PC-9 (cell line): ENCODE measurements at regions not wholly inside any gene's neighbourhood (a gene's known extent, or its start where the extent isn't known, plus 50 kb on each side); places are given as distances from the start of the nearest gene placed in this dataset.

ENCODE experiments used
- CTCF ChIP-seq: fragments of 200-600 bp; sonication (generic); conservative IDR thresholded peaks from 2 replicates; pipeline ENCODE4 v1.6.1; 2017; ENCODE audit warnings: mixed run types, antibody characterized with exemption, mild to moderate bottlenecking, moderate library complexity
- EZH2 ChIP-seq: fragments of 200-600 bp; sonication (generic); IDR thresholded peaks from 2 replicates; pipeline ENCODE4 v1.8.0; 2017; ENCODE audit warnings: antibody characterized with exemption, low read depth

- no peak for TF ChIP-seq CTCF
- no peak for TF ChIP-seq EZH2
Measured at GRCh38 chr5:152247850-152248385, 157.2 kb downstream of the NMUR2 start.
